Activated CD4-positive, alpha-beta T cell treated with anti-CD3 and anti-CD28 coated beads, Interleukin-2, amount 50 U/mL, for 48 hours (primary cell): ENCODE measurements at regions not wholly inside any gene's neighbourhood (a gene's known extent, or its start where the extent isn't known, plus 50 kb on each side); places are given as distances from the start of the nearest gene placed in this dataset.
A peak's percentile ranks its signal among the peaks of the same experiment; 100 is the strongest.
"Not testable (repeated sequence)": the region's sequence is repeated elsewhere in the genome, so short reads cannot be mapped to it uniquely, and the experiment has no call there.

Source experiments
- DNase-seq, 2 experiments: peaks; one replicate each; pipeline ENCODE4 v3.0.0-alpha.2; 2020

DNA sequence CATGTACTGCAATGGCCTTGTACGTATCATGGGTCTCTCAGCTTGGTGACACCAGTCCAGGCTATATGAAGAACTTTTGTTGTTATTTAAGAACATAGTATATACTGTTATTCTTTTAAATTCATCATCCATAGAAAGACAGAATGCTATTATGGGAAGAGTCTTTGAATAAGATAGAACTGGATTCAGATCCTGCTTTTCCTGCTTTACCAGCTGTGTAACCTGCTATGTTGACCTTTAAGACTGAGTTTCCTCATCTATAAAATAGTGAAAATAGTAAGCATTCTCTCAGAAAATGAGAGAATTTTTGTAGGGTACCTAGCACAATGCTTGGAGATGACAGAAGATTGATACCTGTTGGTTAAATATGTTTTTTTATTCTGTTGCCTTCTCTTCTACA lies 204.1 kb upstream of the TBL1XR1 start:
- DNase-seq = no peak

DNA sequence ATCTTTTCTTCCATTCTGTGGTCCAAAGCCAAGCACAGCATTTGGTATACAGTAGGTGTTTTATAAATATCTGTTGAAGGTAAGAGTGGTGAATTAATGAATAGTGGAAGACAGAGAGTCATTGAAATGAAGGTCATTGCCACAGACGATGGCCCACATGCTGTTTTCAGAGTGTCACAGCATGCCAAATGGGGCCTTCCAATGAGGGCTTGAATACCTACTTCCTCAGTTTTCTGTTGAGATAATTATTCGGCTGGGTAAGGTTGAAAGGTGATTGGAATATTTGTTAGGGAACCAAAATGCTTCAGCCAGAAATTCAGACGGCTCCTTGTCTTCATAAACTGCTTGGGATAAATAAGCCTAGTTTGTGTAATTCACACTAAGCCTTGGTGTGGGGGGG lies 205.3 kb upstream of the TBL1XR1 start:
- DNase-seq = no peak

DNA sequence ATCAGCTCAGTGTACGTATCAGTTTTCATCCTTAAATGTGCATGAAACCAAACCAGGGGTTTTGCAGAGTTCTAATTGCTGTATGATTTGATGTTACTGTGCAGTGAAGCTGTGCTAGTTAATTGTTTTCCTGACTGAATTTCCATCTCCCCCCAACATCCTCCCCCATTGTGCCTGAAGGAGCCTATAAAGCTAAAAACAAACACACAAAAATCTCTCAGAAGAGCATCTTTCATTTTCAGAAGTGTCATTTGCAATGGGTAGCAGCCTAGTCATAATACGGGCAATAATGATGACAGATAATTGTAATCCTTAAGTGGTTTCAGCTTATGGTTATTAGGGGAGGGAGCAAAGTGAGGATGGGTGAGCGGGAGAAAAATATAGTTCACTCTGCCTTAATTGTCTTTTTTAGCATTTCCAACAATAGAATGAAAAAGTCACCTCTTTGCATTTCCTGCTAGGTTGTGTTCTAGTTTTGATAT lies 207.9 kb upstream of the TBL1XR1 start:
- no peak for DNase-seq

DNA sequence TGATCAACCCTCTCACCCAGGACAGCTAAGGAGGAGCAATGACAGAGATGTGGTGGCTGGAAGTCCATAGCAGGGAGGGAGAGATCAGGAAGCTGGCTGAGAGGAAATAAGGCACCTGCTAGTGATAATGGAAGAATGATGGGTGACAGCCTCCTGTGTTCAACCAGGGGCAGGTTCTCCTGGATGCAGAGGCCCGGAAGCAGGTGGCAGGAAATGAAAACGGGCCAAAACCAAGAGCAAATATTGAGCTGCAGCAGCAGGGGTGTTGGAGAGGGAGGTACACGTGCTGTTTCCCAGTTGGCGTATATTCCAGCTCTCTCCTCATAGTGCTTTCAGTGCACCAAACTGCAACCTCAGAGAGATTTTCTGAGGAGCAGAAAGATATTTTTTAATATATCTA lies 213.4 kb upstream of the TBL1XR1 start:
- DNase-seq = no peak

DNA sequence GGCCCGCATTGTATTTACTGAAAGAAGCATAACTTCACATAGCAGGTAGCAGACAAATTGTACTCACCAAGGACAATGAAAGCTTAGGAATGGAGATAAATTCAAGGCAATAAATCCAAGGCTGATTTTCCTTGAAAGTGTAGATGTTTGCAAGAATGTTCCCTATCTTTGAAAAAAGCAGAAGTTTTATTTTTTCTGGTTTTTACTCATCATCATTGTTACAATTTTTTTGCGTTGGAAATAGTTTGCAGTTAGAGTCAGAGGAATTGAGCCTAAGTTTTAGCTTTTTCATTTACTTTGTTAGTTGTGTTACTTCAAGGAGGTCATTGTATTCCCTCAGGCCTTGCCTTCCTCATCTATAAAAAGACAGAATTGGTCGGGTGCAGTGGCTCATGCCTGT lies 213.9 kb upstream of the TBL1XR1 start:
- no peak for DNase-seq

DNA sequence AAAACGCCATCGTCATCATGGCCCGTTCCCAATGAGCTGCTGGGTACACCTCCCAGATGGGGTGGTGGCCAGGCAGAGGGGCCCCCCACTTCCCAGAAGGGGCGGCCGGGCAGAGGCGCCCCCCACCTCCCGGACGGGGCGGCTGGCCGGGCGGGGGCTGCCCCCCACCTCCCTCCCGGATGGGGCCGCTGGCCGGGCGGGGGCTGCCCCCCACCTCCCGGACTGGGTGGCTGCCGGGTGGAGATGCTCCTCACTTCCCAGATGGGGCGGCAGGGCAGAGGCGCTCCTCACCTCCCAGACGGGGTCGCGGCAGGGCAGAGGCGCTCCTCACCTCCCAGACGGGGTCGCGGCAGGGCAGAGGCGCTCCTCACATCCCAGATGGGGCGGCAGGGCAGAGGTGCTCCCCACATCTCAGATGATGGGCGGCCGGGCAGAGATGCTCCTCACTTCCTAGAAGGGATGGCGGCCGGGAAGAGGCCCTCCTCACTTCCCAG lies 215.4 kb upstream of the TBL1XR1 start:
- DNase-seq = not testable (repeated sequence)

DNA sequence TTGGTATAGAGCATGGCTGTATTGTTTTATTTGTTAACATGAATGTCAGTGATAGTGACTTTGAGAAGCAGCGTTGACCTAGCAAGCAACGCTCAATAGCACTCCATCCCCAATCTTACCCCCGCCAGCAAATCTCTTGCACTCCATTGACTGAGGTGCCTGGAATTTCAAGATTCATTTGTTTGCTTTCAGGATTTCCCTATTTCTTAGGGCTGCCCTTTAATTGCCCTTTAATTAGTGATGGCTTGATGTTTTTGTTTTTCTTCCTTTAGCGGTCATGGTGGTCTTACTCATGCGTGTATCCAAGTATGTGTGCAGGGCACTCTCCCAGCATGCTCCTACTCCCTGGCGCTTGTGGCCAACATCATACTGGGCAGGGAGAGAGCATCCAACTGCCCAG lies 216.8 kb upstream of the TBL1XR1 start:
- no peak for DNase-seq

DNA sequence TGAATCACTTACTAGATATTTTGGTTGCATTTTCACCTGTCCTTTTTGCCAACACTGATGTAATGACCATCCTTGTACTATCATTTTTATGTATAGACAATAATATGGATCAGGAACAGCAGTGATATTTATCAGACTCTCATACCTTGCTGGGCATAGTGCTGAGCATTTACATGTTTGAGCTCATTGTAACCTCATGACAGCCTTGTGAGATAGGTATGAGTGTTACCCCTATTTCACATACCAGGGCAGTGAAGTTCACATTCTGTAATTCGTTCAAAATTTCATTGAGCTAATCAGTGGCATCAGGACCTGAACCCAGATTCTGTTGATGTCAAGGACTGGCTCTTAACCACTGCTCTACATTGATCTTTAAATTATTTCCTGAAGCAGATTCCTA lies 221.5 kb upstream of the TBL1XR1 start:
- no peak for DNase-seq

DNA sequence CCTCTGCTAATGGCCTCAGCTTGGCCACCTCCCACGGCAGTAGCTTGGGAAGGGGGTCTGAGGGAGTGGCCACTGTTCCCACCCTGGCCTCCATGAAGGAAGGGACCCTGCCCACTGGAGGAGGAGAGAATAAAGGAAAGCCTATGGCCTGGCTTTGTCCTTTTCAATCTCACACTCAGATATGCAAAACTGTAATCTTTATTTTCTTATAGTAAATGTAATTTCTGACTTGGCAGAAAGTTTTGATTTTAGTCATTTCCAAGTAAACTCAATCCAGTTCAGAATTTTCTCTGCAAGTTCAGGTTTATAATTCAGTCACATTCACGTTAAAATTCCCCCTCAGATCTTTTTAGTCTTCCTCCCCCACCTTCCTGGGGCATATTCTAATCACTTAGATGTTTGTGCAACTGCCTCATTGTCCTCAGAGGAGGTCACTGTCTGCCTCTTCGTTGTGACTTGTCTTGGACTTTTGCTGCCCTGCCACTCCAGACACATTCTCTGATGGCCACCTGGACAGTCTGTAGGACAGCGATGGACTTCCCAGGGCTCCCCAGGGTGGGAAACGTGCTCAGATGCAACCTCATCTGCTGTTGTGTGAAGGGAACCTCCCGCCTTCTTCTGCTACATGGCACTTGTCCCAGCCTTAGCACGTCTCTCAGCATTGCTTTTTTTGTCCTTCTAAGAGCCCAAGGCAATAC lies 222.8 kb upstream of the TBL1XR1 start:
- DNase-seq = peak; percentile 13 to 43

DNA sequence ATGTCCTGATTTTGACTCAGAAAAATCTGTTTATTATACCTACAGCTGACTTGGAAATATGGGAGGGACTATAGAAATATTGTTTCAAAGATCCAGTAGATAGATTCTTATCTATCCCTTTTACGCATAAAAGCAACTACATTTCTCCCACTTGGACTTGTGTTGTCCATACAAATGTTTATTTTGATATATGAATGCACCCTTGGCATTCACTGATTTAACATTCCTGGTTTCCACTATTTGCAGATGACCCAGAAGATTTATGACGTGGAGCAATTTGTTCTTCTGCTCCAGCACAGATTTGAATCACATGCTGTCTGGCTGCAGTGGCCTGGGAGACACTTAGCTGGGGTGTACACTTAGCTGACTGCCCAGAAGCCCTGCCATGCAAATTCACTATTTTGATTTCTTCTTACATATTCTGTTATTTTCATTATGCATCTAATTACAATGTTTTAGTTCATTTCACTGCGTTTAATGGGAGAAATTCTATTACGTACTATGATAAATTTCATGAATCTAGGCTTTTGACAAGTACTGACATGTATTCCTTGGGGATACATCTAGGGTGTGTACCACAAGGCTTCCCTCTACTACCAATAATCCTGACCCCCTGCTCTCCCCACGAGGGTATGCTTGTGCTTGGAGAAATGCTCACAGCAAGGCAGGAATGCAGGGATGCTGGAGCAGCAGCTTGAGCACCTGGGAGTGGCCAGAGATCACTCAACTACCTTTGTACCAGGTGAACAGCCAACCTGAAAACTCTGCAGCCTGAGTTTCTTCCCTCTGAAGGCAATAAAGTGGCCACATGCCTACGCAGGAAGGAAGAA lies 223.6 kb upstream of the TBL1XR1 start:
- DNase-seq = no peak

DNA sequence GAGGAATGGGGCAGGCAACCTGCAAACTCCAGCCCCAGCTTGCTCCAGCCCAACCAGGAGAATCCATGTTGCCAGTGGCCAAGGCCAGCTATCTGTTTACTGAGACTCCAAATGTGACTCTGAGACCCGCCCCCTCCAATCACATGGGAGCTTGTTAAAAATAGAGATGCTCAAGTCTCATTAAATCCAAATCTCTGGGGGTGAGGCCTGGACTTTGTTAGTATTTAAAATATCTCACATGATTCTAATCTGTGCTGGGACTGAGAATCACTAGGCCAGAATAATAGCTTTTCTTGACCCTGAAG lies 224.2 kb upstream of the TBL1XR1 start:
- no peak for DNase-seq

DNA sequence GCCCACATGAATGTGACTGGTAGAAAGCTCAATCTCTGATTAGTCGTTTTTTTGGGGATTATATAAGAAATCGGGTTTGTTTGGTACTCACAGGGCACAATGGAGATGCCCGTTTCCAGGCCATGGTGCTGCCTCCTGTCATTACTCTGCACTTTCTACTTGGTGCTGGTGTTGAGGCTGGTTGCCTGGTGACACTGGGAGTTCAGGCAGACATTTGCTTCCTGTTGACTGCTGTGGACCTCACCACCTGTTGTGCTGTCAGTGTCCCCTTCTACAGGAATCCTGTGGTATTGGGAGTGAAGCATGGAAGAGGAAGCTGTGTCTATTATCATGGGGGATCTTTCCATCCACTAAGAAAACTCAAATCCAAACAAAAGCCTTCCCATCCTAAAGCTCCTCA lies 227.2 kb upstream of the TBL1XR1 start:
- DNase-seq = no peak

DNA sequence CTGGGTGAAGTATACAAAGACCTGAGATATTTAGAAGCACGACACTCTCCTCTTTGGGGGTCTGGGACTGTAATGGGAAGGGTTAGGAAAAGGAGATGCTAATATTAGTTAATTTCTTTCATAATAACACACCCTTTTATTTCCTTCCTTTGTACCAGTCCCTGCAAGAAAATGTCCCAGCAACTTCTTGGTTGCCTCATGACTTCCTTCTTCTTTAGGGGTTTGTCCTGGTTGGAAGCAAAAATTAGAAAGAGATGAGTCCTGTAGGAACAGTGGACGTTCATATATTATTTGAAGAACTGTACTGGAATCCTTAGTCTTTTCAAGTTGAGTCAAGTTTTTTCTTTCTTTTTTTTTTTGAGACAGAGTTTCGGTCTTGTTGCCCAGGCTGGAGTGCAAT lies 227.8 kb upstream of the TBL1XR1 start:
- no peak for DNase-seq

DNA sequence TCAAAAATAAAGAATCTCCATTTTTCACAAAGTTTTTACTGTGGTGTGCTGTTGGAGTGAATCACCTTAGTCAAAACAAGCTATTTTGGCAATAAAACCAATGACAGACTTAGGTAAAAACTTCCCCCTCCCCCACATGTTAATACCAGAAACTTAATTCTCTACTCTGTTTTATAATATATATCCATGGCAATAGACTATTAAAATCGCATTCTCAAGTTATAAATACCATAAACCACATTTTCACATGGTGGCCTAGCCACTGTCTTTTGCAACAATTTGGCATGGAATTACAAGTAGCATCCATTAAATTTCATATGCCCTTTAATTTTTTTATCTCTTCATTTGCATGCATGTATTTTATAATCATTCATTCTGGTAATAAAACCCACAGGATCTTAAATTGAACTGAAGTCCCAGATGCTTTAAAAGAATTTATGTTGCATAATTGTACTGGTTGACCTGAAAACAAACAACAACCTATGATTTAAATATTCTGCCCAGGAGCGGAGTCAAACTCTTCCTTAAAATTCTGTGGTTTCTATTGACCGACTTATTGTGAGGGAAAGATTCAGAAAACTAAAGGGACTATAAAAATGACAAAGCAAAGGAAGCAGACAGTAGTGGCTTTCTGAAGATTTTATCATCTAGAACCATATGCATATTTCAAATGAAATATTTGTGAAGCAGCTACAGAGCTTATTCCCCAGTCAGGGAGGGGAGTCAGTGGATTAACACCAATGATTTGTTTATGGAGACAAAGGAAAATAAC lies 229.0 kb upstream of the TBL1XR1 start:
- DNase-seq = no peak

DNA sequence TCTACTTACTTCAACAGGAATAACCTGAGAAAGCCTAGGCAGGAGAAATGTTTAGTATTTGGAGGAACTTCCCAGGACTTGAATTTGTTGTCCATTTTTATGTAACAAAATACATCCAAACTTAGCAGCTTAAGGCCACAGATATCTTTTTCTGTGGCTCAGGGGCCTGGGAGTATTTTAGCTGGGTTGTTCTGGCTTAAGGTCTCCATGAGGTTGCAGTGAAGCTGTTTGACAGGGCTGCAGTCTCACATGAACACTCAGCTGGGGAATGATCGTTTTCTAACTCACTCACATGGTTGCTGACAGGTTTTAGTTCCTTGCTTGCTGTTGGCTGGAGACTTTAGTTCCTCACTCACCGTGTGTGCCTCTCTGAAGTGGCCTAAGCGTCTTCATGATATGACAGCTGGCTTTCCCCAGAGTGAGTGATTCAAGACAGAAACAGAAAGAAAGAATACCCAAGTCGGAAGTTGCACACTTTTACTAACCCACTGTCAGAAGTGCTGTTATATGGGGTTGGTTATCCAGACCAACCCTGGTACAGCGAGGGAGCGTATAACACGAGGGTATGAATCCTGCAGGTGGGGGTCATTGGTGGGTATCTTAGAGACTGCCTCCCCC lies 229.7 kb upstream of the TBL1XR1 start:
- peak; percentile 51 to 65 for DNase-seq

DNA sequence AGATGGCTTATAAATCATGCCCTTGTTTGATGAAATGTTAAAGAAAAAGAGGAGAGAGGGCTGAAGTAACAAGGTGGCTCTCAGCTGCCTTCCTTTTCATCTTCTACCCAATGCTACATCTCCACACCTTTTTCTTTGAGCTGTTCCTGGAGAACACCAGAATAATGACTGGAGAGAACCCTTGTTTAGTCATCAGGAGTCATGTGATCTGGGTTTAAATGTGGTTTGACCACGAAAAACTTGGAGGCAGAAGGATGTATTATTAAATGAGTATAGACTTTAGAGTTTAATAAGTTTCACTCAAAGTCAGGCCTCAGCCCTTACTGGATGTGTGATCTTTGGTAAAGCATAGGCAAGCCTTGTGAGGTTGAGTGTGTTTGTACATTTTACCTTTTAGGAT lies 230.3 kb upstream of the TBL1XR1 start:
- DNase-seq = no peak

DNA sequence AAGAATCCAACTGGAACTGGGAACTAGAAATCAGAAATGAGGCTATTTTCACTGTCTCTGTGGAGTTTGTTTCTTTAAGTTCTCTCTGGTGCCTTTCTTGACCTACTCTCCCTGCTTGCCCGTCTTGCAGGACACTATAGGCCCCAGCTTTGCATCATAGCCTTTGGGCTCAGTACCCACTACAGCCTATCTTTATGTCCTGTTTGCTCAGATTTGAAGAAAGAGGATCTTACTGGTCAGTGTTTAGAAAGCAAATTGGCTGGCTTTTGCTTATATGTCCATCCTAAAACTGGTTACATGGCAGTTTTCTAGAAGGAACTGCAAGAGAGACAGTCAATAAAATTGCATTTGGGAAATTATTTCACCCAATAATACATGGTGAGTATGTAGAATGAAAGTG lies 231.8 kb upstream of the TBL1XR1 start:
- DNase-seq = no peak

DNA sequence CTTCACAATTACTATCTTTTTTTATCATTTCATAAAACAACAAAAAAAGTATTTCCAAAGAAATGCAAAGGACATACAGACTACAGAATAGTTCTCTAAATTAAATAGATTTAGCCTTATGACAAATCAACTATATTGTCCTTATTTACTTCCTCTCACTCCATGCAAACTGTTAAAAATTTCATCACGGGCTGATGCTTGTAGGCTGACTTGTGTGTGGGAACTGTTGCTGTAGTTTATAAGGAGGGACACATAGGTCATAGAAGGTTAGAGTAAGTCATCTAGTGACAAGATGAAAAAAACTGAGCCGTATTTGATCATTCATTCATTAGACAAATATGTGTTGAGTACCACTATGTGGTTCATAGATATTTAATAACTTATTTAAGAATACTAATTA lies 232.5 kb upstream of the TBL1XR1 start:
- DNase-seq = no peak

DNA sequence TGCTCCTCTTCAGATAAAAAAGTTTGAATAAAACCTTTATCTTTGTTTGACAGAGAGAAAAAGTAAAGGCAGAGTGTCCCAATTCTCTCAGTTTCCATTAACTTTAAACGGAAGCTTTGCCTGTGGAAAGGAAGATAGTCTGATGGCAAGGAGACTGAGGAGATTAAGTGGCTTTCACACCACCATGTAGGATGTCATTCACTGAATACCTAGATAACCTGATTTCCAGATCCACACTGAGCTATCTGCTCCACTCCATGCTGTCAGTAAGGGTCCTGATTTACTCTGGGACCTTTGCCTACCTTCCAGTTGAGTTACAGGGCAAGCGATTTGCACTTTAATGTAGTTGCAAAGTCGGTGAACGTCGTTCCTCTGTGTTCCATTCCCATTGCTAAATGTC lies 233.4 kb upstream of the TBL1XR1 start:
- no peak for DNase-seq

DNA sequence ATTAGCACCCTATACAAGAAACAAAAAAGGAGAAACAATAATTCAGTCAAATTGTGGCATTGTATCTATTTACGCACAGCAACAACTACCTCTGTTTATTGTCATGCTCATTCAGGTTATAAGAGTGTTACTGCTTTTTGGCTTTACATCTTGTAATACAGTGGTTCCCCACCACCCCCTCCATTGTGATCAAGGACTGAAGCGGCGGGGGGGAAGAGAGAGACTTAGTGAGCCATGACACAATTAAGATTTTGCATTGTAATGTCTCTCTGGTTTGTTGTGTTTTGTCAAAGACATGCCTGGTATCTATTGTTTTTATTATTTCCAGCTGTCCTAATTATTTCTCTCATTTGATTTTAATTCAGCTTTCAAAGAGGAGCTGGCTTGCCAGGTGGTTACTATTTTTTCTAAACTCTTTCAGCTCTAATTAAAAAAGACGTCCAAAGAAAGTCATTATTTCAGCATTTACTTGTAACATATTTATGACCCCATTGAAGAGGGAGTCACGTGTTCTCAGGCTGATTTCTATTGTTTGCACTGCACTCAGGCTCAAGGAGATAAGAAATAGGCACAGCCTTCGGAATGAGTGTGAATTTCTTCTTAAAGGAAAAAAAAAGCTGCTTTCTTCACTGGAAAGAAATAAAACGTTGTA lies 234.4 kb upstream of the TBL1XR1 start:
- DNase-seq = no peak

DNA sequence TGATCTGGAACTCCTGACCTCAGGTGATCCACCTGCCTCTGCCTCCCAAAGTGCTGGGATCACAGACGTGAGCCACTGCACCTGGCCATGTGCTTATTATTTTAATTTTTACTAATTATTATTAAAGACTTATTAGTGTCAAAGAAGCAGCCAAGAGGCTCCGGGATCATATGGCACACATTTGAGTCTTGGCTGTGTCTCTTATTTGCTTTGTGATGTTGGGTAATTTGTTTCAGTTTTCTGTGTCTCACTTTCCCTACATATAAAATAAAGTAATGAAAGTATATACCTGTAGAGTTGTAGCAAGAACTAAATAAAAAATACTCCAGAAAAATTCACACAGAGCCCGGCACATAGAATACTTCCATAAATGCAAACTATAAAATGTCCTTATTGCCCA lies 238.0 kb upstream of the TBL1XR1 start:
- no peak for DNase-seq

DNA sequence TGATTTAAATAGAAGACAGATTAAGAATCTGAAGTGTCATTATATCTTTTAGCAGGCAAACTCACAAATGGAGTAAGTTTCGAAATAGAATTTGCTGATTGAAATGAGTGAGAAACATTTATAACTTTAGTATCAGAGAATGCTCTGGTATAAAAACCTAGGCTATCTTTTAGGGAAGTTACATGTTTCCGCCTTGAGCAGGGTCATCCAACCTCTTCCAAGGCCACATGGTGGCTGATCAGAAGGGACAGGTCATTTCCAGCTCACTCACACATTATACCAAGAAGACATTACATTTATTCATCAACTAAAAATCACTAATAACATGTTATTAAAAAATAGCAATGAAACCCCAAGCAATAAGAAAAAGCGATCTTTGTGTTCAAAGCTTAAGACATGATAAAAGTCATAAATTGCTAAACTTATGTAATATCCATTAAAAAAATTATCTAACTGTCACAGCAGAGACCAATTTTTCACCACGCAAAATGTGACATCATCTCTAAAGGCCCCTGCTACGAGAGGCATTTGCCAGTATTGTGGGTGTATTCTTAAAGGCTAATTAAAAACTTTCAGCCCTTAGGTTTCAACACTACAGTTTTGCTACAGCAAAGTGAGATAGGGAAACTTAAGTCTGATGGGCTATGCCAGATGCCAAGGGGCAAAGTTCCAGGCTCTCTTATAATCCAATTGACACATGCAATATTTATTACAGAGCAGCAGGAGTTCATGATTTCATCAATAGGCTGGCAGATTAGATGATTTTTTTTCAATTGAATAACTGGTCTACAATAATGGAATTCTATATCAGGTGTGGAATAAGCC lies 240.4 kb upstream of the TBL1XR1 start:
- DNase-seq = no peak
